Activated T-helper 17 cell treated with anti-CD3 and anti-CD28 coated beads, Interleukin-2, amount 50 U/mL, for 72 hours (primary cell): ENCODE measurements at regions not wholly inside any gene's neighbourhood (a gene's known extent, or its start where the extent isn't known, plus 50 kb on each side); places are given as distances from the start of the nearest gene placed in this dataset.
A peak's percentile ranks its signal among the peaks of the same experiment; 100 is the strongest.
"Not testable (repeated sequence)": the region's sequence is repeated elsewhere in the genome, so short reads cannot be mapped to it uniquely, and the experiment has no call there.

Experiments used
- ATAC-seq: fragments of 150-1000 bp; cut with Tn5 transposase; replicated peaks from 2 replicates; pipeline ENCODE4 v1.10.0; 2021; ENCODE audit warnings: mild to moderate bottlenecking, moderate library complexity
- H3K27ac Mint-ChIP-seq: one replicate; pipeline ENCODE4 v1.8.0; 2022; ENCODE audit warnings: mixed read lengths
- H3K27me3 Mint-ChIP-seq: one replicate; pipeline ENCODE4 v1.8.0; 2022; ENCODE audit warnings: mixed read lengths
- H3K36me3 Mint-ChIP-seq: one replicate; pipeline ENCODE4 v1.8.0; 2022; ENCODE audit warnings: low read depth, mild to moderate bottlenecking, mixed read lengths
- H3K4me1 Mint-ChIP-seq: one replicate; pipeline ENCODE4 v1.8.0; 2022; ENCODE audit warnings: mixed read lengths
- H3K4me3 Mint-ChIP-seq: one replicate; pipeline ENCODE4 v1.8.0; 2022; ENCODE audit warnings: mild to moderate bottlenecking, mixed read lengths
- H3K9me3 Mint-ChIP-seq: one replicate; pipeline ENCODE4 v1.8.0; 2022; ENCODE audit warnings: mixed read lengths

DNA sequence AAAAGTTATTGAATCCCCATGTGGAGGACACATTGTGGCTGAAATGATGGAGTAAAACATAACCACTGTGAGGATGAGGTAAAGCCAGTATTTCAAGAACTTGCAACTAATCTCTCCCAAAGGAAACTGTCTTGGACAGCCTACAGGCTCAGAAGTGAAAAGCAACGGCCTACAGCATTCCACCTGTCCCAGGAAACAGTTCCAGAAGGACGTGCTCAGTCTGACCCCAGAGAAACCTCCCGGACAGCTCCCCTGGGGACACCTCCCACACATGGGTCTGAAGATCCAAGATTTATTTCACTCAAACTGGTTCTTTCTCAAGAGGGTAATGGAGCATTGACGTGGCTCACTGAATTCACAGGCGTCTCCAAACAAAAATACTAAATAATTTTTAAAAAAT lies 115.0 kb upstream of the VOPP1 start:
- not testable (repeated sequence) for ATAC-seq, H3K4me1 Mint-ChIP-seq, H3K4me3 Mint-ChIP-seq, H3K9me3 Mint-ChIP-seq, H3K27ac Mint-ChIP-seq, H3K36me3 Mint-ChIP-seq
- peaks cover 15% of the 10 kb centered on the region for H3K27me3 Mint-ChIP-seq

GRCh38 chr7:55686771-55687170 lies 114.5 kb upstream of the VOPP1 start:
- H3K4me1 Mint-ChIP-seq, H3K36me3 Mint-ChIP-seq, H3K4me3 Mint-ChIP-seq, ATAC-seq, H3K27ac Mint-ChIP-seq, H3K9me3 Mint-ChIP-seq: not testable (repeated sequence)
- H3K27me3 Mint-ChIP-seq: peaks cover 15% of the 10 kb centered on the region

GRCh38 chr7:55683501-55683900 lies 111.2 kb upstream of the VOPP1 start:
- not testable (repeated sequence) for ATAC-seq, H3K4me1 Mint-ChIP-seq, H3K9me3 Mint-ChIP-seq

GRCh38 chr7:55675589-55675988 lies 103.3 kb upstream of the VOPP1 start:
- H3K27me3 Mint-ChIP-seq: not testable (repeated sequence)

More at GRCh38 chr7:55683501-55683900, 111.2 kb upstream of the VOPP1 start:
- H3K27ac Mint-ChIP-seq, H3K4me3 Mint-ChIP-seq, H3K36me3 Mint-ChIP-seq: not testable (repeated sequence)
- peaks cover 11% of the 10 kb centered on the region for H3K27me3 Mint-ChIP-seq

DNA sequence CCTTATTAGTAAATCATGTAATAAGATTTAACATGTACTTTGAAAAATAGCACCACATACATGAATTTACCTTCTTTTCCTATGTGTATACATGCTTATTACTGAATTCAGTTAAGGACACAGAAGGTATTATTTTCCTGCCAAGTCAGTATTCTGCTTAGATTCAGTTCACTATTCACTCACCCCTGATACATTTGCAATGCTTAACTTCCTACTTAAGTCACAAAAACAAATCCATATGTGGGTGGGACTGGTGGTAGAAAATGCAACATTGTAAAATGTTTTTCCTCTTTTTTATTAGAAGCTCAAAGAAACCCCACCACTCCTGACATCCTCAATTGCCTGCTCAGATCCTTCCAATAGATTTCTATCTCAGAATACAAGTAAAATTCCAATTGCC lies 101.2 kb upstream of the VOPP1 start:
- H3K9me3 Mint-ChIP-seq, H3K27me3 Mint-ChIP-seq, H3K27ac Mint-ChIP-seq, H3K36me3 Mint-ChIP-seq, H3K4me3 Mint-ChIP-seq, H3K4me1 Mint-ChIP-seq, ATAC-seq: not testable (repeated sequence)

More at GRCh38 chr7:55675589-55675988, 103.3 kb upstream of the VOPP1 start:
- not testable (repeated sequence) for H3K9me3 Mint-ChIP-seq, H3K4me3 Mint-ChIP-seq, H3K27ac Mint-ChIP-seq, ATAC-seq, H3K36me3 Mint-ChIP-seq, H3K4me1 Mint-ChIP-seq

DNA sequence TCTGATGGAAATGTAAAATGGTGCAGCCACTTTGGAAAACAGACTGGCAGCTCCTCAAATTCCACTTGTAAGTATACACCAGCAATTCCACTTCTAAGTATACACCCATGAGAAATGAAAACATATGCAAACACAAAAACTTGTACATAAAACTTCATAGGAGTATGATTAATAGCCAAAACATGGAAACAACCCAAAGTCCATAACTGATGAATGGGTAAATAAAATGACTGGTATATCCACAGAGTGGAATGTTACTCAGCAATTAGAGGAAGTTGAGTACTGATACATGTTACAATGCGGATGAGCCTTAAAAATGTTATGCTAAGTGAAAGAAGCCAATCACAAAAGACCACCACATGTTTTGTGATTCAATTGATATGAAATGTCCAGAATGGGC lies 99.8 kb upstream of the VOPP1 start:
- not testable (repeated sequence) for H3K27ac Mint-ChIP-seq, ATAC-seq, H3K27me3 Mint-ChIP-seq, H3K4me1 Mint-ChIP-seq, H3K9me3 Mint-ChIP-seq, H3K4me3 Mint-ChIP-seq, H3K36me3 Mint-ChIP-seq

DNA sequence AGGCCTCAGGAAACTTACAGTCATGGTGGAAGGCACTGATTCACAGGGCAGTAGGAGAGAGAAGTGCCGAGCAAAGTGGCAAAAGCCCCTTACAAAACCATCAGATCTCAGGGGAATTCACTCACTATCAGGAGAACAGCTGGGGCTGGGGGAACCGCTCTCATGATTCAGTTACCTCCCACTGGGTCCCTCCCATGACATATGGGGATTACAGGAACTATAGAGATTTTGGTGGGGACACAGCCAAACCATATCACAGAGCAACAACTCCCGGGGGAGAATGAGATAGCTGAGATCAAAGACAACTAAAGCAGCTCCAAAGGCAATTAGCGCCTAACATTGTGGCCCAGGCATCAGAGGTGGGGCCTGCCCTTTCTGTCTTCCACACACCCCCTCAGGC lies 85.4 kb upstream of the VOPP1 start:
- peak; percentile 39 for ATAC-seq
- Mint-ChIP-seq H3K36me3 (no peaks in the 10 kb centered on the region), H3K9me3 (no peaks in the 10 kb centered on the region), H3K27ac (no peak overlapping the region), H3K4me1 (no peaks in the 10 kb centered on the region), H3K4me3 (no peak overlapping the region), H3K27me3 (peaks cover 3% of the 10 kb centered on the region)

DNA sequence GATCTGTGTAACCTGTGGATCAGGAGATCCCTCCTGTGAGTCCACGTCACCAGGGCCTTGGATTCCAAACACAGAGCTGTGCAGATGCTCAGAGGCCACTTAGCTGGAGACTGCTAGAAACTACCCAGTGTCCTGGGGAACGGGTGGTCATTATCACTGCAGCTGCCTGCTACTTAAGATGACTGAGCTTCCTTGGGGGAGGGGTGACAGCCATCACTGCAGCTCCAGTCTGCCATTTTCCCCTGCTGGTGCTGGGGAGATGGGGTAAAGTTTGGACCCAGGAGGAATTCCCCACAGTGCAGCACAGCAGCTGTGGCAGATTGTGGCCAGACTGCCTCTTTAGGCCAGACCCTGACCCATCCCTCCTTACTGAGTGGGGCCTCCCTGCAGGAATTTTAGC lies 78.8 kb upstream of the VOPP1 start:
- H3K27ac Mint-ChIP-seq: no peak overlapping the region
- no peak for ATAC-seq
- H3K9me3 Mint-ChIP-seq: no peaks in the 10 kb centered on the region
- H3K27me3 Mint-ChIP-seq: no peaks in the 10 kb centered on the region
- no peak overlapping the region for H3K4me3 Mint-ChIP-seq
- H3K4me1 Mint-ChIP-seq: no peaks in the 10 kb centered on the region
- H3K36me3 Mint-ChIP-seq: no peaks in the 10 kb centered on the region

DNA sequence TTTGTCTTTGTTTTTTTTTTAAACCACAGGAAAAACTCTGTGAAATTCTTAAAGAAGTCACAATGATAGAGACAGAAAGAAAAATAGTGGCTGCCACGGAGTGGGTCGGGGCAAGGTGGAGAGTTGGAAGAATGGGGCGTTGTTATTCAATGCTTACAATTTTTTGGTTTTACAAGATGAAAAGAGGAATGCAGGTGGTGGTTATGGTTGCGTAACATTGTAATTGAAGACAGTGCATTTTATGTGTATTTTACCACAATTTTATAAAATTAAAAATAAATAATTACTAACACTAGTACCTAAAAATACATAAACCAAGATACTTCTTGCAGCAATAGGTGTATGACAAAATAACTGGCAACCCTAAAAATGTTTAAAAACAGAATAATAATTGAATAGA lies 76.9 kb upstream of the VOPP1 start:
- H3K36me3 Mint-ChIP-seq: no peaks in the 10 kb centered on the region
- H3K4me3 Mint-ChIP-seq: no peak overlapping the region
- H3K27me3 Mint-ChIP-seq: no peaks in the 10 kb centered on the region
- H3K9me3 Mint-ChIP-seq: no peaks in the 10 kb centered on the region
- ATAC-seq: no peak
- no peaks in the 10 kb centered on the region for H3K4me1 Mint-ChIP-seq
- no peak overlapping the region for H3K27ac Mint-ChIP-seq

DNA sequence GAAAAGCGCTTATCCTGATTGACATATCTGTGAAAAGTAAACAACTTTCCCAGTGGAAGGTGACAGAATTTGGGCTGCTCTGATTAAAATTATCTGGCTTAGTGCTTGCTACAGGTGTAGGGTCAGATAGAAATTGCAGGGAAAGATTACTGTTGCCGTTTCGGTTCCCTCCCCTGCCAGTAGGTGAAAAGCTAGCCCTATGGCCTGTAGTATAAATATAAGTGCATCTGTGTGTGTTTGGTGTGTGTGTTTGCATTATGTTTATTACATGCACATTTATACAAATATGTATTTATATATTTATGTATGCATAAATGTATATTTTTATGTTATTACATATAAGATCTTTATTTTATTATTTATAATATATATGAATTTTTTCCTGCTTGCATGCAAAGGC lies 72.3 kb upstream of the VOPP1 start:
- no peak for ATAC-seq
- H3K9me3 Mint-ChIP-seq: no peaks in the 10 kb centered on the region
- no peaks in the 10 kb centered on the region for H3K27me3 Mint-ChIP-seq
- H3K36me3 Mint-ChIP-seq: no peaks in the 10 kb centered on the region
- no peaks in the 10 kb centered on the region for H3K4me1 Mint-ChIP-seq
- H3K4me3 Mint-ChIP-seq: no peak overlapping the region
- no peak overlapping the region for H3K27ac Mint-ChIP-seq

GRCh38 chr7:55642266-55642665 lies 70.0 kb upstream of the VOPP1 start:
- Mint-ChIP-seq H3K9me3 (no peaks in the 10 kb centered on the region), H3K4me1 (no peaks in the 10 kb centered on the region), H3K4me3 (no peak overlapping the region), H3K36me3 (no peaks in the 10 kb centered on the region), H3K27me3 (no peaks in the 10 kb centered on the region), H3K27ac (no peak overlapping the region)
- no peak for ATAC-seq

- Mint-ChIP-seq H3K36me3 (no peaks in the 10 kb centered on the region), H3K27me3 (no peaks in the 10 kb centered on the region), H3K27ac (no peak overlapping the region), H3K4me3 (no peak overlapping the region), H3K4me1 (no peaks in the 10 kb centered on the region), H3K9me3 (no peaks in the 10 kb centered on the region)
- ATAC-seq: peak; percentile 91
Observed at GRCh38 chr7:55641811-55642210, 69.5 kb upstream of the VOPP1 start.

DNA sequence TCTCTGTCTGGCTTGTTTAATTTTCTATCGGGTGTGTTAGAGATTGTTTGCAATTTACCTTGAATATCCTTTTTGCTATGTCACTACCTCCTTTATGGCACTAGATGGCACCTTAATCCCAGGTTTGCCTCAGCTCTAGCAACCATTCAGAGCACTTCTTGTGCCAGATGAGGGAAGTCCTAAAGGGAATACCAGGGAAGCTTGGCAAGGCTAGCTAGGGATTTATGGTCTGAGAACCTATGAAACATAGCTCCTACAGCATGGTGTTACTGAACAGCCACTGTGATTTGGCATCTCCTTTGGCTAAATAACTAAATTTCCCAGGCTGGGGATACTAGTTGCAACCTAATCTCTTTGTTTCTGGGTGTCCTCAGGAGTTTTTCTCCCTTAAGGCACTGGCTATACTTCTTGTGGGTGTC lies 69.0 kb upstream of the VOPP1 start:
- Mint-ChIP-seq H3K27me3 (no peaks in the 10 kb centered on the region), H3K4me3 (no peak overlapping the region), H3K9me3 (no peaks in the 10 kb centered on the region), H3K27ac (no peak overlapping the region), H3K36me3 (no peaks in the 10 kb centered on the region), H3K4me1 (no peaks in the 10 kb centered on the region)
- peak; percentile 85 for ATAC-seq

GRCh38 chr7:55639640-55640039 lies 67.3 kb upstream of the VOPP1 start:
- Mint-ChIP-seq H3K27me3 (no peaks in the 10 kb centered on the region), H3K36me3 (no peaks in the 10 kb centered on the region), H3K27ac (no peak overlapping the region), H3K4me1 (no peaks in the 10 kb centered on the region), H3K4me3 (no peak overlapping the region), H3K9me3 (no peaks in the 10 kb centered on the region)
- no peak for ATAC-seq

DNA sequence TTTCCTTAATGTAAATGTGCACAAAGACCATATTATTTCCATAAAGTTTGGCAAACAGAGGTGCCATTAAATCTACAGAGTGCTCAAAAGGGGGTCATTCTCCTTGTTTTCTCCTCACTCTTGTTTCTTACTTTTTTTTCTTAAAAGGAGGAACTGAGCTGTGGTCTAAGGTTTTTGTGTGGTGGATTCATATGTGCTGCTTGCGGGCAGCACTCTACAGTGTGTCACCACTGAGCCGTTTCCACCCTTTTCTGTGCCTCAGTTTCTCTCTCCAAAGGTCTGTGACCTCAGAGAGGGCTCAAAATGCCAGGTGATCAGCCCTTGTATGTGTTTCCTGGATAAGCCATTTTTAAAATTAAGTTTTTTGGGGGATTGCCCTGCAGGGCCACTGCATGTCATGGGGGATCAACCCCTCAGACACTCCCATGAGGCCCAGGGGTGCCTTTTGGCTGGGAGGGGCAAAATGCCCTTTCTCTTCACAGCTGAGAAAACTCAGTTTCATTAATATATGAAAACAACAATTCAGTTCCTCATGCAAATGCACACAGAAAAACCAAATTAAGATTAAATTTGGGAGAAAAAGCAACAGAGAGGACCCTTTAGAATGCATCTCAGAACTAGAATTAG lies 56.9 kb upstream of the VOPP1 start:
- no peaks in the 10 kb centered on the region for H3K36me3 Mint-ChIP-seq
- no peaks in the 10 kb centered on the region for H3K27me3 Mint-ChIP-seq
- peaks cover 3% of the 10 kb centered on the region for H3K9me3 Mint-ChIP-seq
- no peak for ATAC-seq
- no peaks in the 10 kb centered on the region for H3K4me1 Mint-ChIP-seq
- H3K4me3 Mint-ChIP-seq: no peak overlapping the region
- no peak overlapping the region for H3K27ac Mint-ChIP-seq

GRCh38 chr7:55624813-55625212 lies 52.5 kb upstream of the VOPP1 start:
- no peak overlapping the region for H3K4me3 Mint-ChIP-seq
- no peaks in the 10 kb centered on the region for H3K4me1 Mint-ChIP-seq
- H3K9me3 Mint-ChIP-seq: peaks cover 3% of the 10 kb centered on the region
- H3K27me3 Mint-ChIP-seq: peaks cover 10% of the 10 kb centered on the region
- ATAC-seq: no peak
- H3K36me3 Mint-ChIP-seq: no peaks in the 10 kb centered on the region
- H3K27ac Mint-ChIP-seq: no peak overlapping the region
